NCI-H1048 (cell line): ENCODE measurements at regions not wholly inside any gene's neighbourhood (a gene's known extent, or its start where the extent isn't known, plus 50 kb on each side); places are given as distances from the start of the nearest gene placed in this dataset.
"Not testable (repeated sequence)": the region's sequence is repeated elsewhere in the genome, so short reads cannot be mapped to it uniquely, and the experiment has no call there.

Source experiments
- DNase-seq: peaks from one replicate; lab custom pipeline; 2025; lab: John Stamatoyannopoulos, UW

DNA sequence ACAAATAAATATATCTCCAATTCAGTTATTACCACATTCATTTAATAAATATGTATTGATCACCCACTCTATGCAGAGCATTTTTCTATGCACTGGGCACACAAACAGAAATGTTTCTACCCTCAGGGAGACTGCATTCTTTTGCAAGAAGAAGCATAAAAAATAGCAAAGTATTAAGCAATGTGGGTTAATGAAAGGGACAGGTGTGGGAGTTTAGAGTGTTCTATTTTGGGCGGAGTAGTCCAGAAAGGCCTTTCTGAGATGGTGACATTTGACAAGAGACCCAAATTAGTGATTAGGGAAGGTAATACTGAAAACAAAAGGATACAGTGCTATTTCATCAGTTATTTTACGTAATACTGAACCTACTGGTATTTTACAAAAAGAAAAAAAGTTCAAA, 394.3 kb upstream of the CHST9 start:
- DNase-seq = no peak

DNA sequence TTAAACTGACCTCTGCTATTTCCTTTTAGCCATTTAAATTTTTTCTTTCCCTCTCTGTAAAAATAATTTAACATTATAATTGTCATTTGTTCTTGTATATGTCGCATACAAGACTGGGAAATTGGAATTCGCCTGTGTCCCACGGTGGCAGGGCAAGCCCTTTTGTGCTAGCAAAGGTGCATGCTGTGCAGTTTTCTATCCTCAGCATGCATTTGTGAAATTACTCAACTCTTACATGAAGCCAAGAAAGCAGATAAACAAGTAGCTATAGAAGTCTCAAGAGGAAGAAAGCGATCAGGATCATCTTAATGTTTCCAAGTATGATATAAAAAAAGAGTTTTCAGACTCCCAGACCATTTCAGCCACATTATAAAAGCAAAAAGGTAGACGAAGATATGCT, 392.6 kb upstream of the CHST9 start:
- no peak for DNase-seq

DNA sequence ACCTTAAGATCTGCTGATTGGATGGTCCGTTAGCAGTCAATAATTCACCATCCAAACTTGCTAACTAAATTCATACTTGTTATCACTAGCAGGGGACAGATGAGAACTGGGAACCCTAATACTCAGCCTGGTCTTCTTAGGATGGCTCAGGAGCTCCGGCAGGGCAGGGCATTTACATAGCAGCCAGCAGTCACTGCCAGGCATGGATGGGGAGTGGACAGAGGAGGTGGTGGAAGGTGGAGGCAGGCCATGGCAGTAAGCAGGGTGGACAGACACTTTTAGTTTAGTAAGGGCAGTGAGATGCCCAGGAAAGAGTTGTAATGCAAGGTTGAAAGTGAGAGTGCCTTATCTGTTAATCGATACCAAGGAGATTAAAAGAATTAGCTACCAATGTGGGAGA, 392.2 kb upstream of the CHST9 start:
- no peak for DNase-seq

- no peak for DNase-seq
Measured at GRCh38 chr18:27567434-27567833, 382.3 kb upstream of the CHST9 start.

DNA sequence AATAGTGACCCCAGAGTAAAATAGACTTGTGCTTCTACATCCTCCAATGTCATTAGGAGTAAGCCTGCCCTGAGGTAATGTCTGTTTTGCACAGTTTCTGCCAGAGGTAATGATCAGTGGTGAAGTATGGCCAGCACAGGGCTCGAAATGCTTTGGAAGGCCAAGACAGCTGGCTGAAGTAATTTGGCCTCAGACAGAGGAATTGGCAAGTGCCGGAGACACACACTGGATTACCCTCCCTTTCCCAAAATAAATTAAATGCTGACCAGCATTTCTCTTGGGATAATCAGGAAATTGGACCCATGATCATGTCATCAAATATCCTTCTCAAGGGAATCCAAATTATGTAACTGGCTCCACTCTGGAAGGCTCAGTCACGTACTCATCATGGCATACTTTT, 379.0 kb upstream of the CHST9 start:
- DNase-seq = no peak

- DNase-seq = no peak
Measured at GRCh38 chr18:27558388-27559155, 373.5 kb upstream of the CHST9 start.

- DNase-seq = no peak
Measured at GRCh38 chr18:27556741-27557140, 371.6 kb upstream of the CHST9 start.

DNA sequence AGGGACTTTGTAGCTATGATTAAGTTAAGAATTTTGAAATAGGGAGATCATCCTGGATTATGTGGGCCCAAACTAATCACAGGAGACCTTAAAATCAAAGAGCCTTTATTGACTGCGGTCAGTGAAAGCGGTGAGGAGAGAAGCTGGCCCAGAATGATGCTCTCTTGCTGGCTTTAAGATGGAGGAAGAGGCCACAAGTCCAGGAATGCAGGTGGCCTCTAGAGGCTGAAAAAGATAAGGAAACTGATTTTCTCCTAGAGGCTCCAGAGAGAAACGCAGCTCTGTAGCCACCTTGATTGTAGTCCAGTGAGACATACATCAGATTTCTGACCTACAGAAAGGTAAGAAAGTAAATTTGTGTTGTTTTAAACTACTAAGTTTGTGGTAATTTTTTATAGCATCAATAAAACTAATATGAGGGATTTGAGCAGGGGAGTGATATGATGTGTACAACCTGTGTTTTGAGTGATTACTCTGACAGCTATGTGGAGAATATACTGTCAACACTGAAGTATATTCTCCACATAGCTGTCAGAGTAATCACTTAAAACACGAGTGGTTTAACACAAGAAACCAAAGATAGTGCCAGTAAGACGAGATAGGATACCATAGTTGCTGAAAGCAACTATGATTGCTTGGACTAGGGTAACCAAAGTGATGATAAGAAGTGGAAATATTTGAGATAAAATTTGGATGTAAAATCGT, 364.4 kb upstream of the CHST9 start:
- DNase-seq = no peak

DNA sequence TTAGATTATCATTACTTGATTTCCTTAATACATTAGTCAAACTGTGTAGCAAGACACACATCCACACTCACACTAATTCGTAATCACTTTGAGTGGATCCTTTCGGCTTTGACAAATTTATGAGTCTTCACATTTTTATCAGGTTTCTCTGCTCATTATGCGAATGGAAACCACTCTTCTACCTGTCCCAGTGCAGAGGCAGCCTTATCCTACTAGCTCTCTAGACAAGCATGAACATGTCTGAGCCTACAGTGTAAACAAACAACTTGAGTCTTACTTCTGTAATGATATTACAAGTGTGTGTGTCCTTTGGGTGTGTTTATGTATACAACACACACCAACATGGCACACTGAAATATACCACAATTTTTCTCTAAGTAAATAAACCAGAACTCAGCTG, 361.9 kb upstream of the CHST9 start:
- DNase-seq = no peak

DNA sequence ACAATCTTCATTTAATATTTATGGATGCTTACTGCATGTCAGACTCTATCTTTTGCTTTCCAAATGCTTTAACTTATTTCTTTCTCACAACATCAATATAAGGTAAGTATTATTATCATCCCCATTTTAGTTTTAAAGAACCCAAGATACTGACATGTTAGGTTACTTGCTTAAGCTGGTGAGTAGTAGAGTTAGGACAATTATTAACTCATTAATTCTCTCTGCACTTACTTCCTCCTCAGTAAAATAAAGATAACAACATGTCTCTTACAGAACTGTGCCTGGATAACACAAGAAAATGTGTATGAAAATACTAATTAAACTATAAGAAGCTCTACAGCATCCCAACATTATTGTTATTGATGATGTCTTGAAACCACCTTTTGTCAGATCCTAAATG, 359.1 kb upstream of the CHST9 start:
- DNase-seq = no peak

- DNase-seq = no peak
Measured at GRCh38 chr18:27541293-27541692, 356.2 kb upstream of the CHST9 start.

- DNase-seq = no peak
Measured at GRCh38 chr18:27540111-27540510, 355.0 kb upstream of the CHST9 start.

- no peak for DNase-seq
Measured at GRCh38 chr18:27528925-27529521, 343.9 kb upstream of the CHST9 start.

DNA sequence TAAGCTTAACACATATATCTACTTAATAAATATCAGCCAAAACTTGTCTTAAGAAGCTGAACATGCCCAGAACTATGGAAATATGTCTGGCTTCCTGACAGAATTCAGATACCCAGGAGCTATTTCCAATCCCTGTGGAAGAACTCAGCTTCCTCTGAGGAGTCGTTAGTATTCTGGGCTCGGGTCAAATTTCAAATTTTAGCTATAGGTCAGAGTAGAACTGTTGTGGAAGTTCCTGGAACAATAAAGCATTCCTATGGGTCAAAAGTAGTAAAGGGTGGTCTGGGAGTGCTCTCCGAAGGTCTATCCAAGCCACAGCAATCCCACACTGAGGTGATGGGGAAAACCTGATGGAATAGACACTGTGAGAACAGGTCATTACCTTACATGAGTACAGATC, 342.7 kb upstream of the CHST9 start:
- no peak for DNase-seq

DNA sequence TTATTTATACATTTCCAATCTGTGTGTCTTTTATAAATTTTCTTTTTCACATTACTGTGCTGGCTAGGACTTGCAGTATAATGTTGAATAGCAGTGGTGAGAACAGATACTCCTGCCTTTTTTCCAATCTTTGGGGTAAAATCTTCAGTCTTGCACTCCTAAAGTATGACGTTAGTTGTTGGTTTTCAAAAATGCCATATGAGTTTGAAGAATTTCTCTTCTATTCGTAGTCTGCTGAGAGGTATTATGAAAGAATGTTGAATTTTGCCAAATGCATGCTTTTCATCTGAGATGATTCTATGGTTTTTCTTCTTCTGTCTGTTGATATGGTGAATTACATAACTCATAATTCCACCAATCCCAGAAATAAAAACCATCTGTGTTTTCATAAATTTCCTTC, 335.3 kb upstream of the CHST9 start:
- DNase-seq = no peak

GRCh38 chr18:27510036-27510633, 325.0 kb upstream of the CHST9 start:
- not testable (repeated sequence) for DNase-seq

DNA sequence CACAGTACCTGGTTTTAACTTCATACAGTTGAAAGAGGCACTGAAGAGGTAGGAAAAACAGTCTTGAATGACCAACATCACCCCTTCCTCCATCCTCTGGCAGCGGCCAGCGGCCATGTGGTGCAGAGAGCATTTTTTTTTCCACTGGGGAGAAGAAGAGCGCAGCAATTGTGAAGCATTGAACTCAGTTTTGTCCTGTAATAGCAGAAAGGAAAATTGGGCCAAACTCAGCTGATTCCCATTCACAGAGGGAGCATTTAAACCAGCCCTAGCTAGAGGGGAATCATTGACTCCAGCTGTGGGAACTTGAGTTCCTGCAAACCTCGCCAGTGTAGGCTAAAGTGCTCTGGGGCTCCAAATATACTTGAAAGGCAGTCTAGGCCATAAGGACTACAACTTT, 316.6 kb upstream of the CHST9 start:
- no peak for DNase-seq

GRCh38 chr18:27500531-27500930, 315.4 kb upstream of the CHST9 start:
- no peak for DNase-seq

GRCh38 chr18:27497246-27497645, 312.1 kb upstream of the CHST9 start:
- DNase-seq = no peak

DNA sequence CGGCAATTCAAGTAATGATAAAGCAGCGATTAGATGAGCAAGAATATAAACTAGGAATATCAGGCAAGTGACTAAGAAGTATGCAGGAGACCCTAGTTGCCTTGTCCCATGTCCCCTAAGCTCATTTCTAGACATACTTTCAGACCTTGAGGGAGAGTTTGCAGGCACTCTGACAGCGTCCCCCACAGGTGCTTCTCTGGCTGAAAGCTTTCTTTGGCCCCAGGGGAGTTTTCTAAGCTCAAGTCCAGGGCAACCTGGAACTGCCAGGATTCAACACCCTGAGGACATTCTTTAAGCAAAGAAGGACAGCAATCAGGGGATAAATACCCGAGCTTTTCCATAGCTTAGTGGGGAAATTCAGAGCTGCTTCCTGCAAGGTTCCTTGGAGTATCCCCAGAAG, 308.1 kb upstream of the CHST9 start:
- DNase-seq = no peak

GRCh38 chr18:27491772-27492171, 306.7 kb upstream of the CHST9 start:
- no peak for DNase-seq

- DNase-seq = no peak
Measured at GRCh38 chr18:27483276-27483675, 298.2 kb upstream of the CHST9 start.

DNA sequence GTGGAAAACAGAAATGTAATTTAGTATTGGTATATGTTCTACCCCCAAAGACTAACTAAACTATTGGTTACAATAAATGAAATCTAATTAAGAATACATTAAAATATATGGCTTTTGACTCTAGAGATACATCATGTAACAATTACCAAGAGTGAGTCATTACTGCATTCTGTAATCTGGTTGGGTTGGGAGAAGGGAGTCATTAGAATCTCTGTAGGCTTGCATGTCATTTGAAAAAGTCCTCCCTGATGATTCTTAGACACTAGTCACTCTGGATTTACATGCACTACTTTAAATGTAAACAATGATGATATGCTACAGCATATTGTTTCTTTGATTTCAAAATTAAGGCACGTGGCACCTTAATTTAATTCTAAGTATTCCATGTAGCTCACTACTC, 293.4 kb upstream of the CHST9 start:
- no peak for DNase-seq
